Medulla oblongata (tissue), 1 donor: ENCODE measurements at regions not wholly inside any gene's neighbourhood (a gene's known extent, or its start where the extent isn't known, plus 50 kb on each side); places are given as distances from the start of the nearest gene placed in this dataset.
"Not testable (repeated sequence)": the region's sequence is repeated elsewhere in the genome, so short reads cannot be mapped to it uniquely, and the experiment has no call there.

Source experiments
- DNase-seq: peaks from one replicate; pipeline ENCODE4 v3.0.0-alpha.2; 2015; ENCODE audit errors: extremely low spot score

DNA sequence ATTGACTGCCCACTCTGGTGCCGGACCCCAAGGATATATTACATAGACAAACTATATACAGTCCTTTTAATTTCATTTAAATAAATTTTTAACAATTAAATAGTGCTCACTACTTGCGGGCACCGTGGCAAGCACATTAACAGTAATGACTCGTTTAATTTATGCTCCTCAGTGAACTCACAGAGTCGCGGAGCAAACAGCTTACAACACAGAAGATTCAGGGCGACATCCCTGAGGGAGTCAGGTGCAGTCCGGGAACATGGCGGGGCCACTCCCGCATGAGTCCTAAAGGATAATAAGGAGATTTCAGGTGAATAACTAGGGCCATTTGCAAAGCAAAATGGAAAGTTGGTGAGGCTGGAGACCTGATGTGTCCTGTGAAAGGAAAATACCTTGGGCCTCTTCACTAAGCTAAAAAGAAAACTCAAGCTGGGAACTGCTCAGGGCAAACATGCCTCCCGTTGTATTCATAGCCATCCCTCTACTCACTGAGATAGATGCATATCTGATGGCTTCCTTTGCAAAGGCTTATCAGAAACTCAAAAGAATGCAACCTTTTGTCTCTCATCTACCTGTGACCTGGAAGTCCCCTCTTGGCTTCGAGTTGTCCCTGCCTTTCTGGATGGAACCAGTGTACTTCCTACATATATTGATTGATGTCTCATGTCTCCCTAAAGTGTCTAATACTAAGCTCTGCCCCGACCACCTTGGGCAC lies 125.6 kb downstream of the KLF6 start:
- DNase-seq, result no peak

DNA sequence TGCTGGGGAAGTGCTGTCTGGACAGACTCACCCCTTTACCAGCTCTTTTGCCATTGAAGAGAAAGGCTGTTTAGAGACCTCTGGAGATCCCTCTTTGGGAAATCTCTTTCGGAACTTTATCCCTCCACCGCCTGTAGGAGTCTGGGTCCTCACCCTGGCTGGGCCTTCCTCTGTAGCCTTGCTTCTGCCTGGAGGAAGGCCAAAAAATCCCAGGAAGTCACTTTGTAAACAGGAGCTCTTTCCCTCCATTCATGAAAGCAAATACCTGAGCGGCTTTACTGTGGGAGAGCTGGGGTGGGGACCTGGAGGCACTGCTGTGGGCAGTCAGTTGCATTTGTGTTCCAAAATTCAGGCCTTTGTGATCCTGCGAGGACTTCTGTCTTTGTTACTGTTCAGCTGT lies 126.2 kb downstream of the KLF6 start:
- no peak for DNase-seq

DNA sequence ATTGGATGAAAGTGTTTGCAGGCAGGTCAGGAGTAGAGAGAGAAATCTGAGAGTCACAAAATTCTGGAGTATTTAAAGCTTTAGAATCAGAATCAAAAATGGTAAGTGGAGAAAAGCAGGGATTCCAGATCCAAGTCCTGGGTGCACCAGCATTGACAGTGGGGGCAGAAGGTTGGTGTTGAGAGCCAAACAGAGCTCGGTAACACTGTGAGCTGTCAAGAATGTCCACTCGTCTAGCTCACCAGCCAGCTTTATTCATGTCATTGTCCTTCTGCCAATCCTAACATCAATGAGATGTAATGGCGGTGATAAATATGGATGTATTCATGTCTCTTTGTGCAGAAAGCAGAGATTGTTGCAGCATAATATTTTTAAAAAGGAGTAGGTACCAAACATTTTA lies 128.8 kb downstream of the KLF6 start:
- DNase-seq, result no peak

DNA sequence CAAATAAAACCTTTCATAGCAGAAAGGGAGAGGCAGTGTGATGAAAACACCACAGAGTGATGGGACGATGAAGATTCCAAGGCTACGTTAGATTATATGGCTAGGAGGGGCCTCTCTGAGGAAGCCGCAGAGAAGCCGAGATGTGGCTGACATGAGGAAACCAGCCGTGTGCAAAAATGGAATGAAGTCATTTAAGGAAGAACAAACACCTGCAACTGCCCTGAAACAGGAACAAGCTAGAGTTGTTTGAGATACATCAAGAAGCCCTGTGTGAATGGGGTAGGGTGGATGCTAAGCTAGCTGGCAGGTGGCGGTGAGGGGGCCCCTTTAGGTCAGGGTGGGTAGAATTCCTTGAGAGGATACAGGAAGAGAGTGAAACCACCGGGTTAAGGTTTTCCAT lies 129.5 kb downstream of the KLF6 start:
- DNase-seq, result peak; percentile 25

GRCh38 chr10:3654980-3655379 lies 130.0 kb downstream of the KLF6 start:
- no peak for DNase-seq

DNA sequence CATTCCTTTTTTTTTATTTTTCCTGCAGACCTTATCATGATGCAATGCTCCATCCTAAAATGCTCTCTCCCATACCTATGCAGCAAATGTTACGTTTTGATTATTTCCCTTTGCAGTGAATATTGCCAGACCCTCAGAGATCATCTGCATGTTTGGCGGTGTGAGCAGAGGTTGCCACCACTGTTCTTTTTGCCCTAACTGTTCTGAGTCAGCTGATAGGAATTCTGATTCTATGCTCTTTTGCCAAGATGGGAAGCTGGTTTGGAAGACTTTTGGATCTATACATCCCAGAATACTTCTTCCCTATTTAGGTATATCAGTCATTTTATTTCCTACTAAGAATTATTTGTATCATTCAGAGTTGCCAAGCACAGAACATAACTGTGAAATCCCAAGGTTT lies 130.5 kb downstream of the KLF6 start:
- DNase-seq, result no peak

GRCh38 chr10:3653303-3653702 lies 131.7 kb downstream of the KLF6 start:
- DNase-seq, result not testable (repeated sequence)

DNA sequence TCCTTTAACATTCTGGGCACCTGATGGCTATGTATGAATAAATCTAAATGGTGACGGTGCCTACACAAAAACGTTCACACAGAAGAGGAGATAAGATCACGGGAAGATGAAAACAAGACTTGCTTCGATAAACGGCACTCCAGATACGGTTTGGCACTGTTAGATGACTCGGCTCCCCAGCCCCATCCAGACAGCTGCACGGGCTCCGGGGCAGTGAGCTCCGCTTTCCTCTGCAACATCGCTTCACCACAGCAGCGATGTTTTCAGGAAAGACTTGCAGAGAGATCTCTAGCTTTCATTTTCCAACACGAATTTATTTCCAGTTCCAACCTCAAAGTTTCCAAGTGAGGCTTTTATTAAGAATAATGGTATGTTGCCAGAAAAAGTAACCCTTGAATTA lies 132.1 kb downstream of the KLF6 start:
- no peak for DNase-seq

GRCh38 chr10:3651969-3652653 lies 132.9 kb downstream of the KLF6 start:
- no peak for DNase-seq

- no peak for DNase-seq
Measured at GRCh38 chr10:3648576-3648975, 136.4 kb downstream of the KLF6 start.

GRCh38 chr10:3648170-3648569 lies 136.8 kb downstream of the KLF6 start:
- no peak for DNase-seq

- no peak for DNase-seq
Measured at GRCh38 chr10:3647074-3647473, 137.9 kb downstream of the KLF6 start.

- no peak for DNase-seq
Measured at GRCh38 chr10:3645406-3645805, 139.6 kb downstream of the KLF6 start.

GRCh38 chr10:3640816-3641215 lies 144.2 kb downstream of the KLF6 start:
- DNase-seq, result no peak

DNA sequence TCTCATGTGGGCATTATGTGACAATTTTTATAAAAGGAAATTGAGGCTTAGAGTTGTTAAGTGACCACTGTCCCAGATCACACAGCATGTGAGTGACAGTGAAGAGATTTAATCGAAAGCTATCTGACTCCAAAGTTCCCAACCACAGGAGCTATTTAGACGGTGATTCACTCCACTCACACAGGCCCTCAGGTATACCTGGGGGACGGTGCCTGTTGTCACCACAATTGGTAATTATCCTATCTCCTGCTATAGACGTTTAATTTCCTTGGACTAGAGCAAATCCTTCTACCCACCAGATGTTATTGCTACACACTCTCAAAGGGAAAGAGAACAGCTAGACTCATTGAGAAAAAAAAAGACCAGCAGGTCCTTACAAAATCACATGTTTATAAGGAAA lies 145.5 kb downstream of the KLF6 start:
- DNase-seq, result no peak

DNA sequence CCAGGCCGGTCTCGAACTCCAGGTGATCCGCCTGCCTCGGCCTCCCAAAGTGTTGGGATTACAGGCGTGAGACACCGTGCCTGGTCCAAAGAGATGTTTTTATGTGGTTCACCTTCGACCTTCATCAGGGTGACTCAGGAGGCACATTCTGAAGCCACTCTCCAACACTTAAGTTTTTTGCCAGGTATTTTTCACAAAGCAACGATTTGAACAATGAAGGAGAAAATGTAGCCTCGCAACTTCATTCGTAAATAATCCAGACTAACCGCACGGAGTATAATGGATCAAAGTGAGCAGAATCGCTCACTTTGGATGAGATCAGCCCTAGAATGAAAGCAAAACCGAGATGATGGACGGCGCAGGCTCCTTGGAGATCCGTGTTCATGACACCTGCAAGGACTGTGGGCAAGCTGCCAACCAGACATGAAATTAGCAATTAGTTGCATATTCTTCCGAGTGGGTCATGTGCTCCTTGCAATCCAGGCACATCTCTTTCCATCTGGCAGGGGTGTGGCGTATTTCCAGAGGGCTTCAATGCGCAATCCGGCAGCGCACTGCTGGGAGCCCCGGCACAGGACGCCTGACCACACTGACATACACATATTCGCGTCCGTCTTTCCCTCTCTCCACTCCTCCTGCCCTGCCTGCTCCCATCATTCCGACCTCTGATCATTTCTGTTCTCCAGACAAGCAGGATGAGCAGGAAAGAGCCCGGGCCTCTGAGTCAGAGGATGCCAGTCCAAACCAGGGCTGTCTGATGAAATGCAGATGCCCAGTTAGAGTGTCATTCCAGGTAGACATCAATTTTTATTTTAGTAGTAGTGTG lies 148.4 kb downstream of the KLF6 start:
- no peak for DNase-seq

DNA sequence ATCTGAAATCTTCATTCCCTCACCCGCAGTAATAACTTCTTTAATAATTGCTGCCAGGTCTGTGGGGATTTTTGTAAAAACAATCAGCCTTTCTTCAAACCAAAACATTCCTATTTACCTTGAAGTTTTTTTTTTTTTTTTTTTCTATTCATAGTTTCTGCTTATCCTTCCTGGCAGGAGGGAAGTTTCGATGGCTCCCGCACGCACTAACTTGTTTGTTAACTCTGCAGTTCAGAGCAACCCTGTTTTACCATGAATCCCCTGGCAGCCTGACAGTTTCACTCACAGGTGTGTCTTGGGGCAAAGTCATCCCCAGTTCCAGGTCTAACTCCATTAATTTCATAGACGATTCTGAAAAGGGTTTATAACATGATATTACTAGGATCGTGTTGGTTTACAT lies 149.3 kb downstream of the KLF6 start:
- no peak for DNase-seq

- DNase-seq, result no peak
Measured at GRCh38 chr10:3635211-3635671, 149.8 kb downstream of the KLF6 start.

- not testable (repeated sequence) for DNase-seq
Measured at GRCh38 chr10:3634646-3635045, 150.4 kb downstream of the KLF6 start.

- DNase-seq, result no peak
Measured at GRCh38 chr10:3631701-3632330, 153.2 kb downstream of the KLF6 start.

GRCh38 chr10:3631291-3631690 lies 153.7 kb downstream of the KLF6 start:
- DNase-seq, result no peak
